GM21825 (cell line): ENCODE measurements at regions not wholly inside any gene's neighbourhood (a gene's known extent, or its start where the extent isn't known, plus 50 kb on each side); places are given as distances from the start of the nearest gene placed in this dataset.

Experiments
- ATAC-seq: cut with Tn5 transposase; IDR thresholded peaks from one replicate; pipeline ENCODE4 v1.9.1; 2021; ENCODE audit warnings: mild to moderate bottlenecking, moderate library complexity; ENCODE audit not compliant: unreplicated experiment

- ATAC-seq, result no peak
Measured at GRCh38 chr13:63706751-63707150, 2291.1 kb upstream of the PCDH20 start.

GRCh38 chr13:63704521-63704920 is 2288.9 kb upstream of the PCDH20 start:
- no peak for ATAC-seq

GRCh38 chr13:63700350-63700749 is 2284.7 kb upstream of the PCDH20 start:
- no peak for ATAC-seq

- no peak for ATAC-seq
Measured at GRCh38 chr13:63699948-63700347, 2284.3 kb upstream of the PCDH20 start.

GRCh38 chr13:63696055-63696454 is 2280.4 kb upstream of the PCDH20 start:
- ATAC-seq, result no peak

GRCh38 chr13:63693696-63694095 is 2278.0 kb upstream of the PCDH20 start:
- ATAC-seq, result no peak

GRCh38 chr13:63691474-63691873 is 2275.8 kb upstream of the PCDH20 start:
- no peak for ATAC-seq

GRCh38 chr13:63690672-63691071 is 2275.0 kb upstream of the PCDH20 start:
- ATAC-seq, result no peak

GRCh38 chr13:63684822-63685221 is 2269.2 kb upstream of the PCDH20 start:
- no peak for ATAC-seq

- no peak for ATAC-seq
Measured at GRCh38 chr13:63680704-63681103, 2265.1 kb upstream of the PCDH20 start.

GRCh38 chr13:63671296-63671695 is 2255.6 kb upstream of the PCDH20 start:
- no peak for ATAC-seq

GRCh38 chr13:63651394-63651793 is 2235.7 kb upstream of the PCDH20 start:
- ATAC-seq, result no peak

GRCh38 chr13:63643543-63643942 is 2227.9 kb upstream of the PCDH20 start:
- ATAC-seq, result no peak

- peak; percentile 63 for ATAC-seq
Measured at GRCh38 chr13:63636316-63636993, 2220.8 kb upstream of the PCDH20 start.

- ATAC-seq, result no peak
Measured at GRCh38 chr13:63632321-63632720, 2216.7 kb upstream of the PCDH20 start.

- ATAC-seq, result no peak
Measured at GRCh38 chr13:63631006-63631405, 2215.4 kb upstream of the PCDH20 start.

- no peak for ATAC-seq
Measured at GRCh38 chr13:63629591-63629990, 2213.9 kb upstream of the PCDH20 start.

- ATAC-seq, result no peak
Measured at GRCh38 chr13:63628310-63628709, 2212.7 kb upstream of the PCDH20 start.

GRCh38 chr13:63625869-63626268 is 2210.2 kb upstream of the PCDH20 start:
- no peak for ATAC-seq

- no peak for ATAC-seq
Measured at GRCh38 chr13:63614874-63615612, 2199.4 kb upstream of the PCDH20 start.

GRCh38 chr13:63607153-63607552 is 2191.5 kb upstream of the PCDH20 start:
- no peak for ATAC-seq

GRCh38 chr13:63605962-63606361 is 2190.3 kb upstream of the PCDH20 start:
- ATAC-seq, result no peak

- no peak for ATAC-seq
Measured at GRCh38 chr13:63605403-63605802, 2189.8 kb upstream of the PCDH20 start.
